SK-N-SH (cell line): ENCODE measurements at regions not wholly inside any gene's neighbourhood (a gene's known extent, or its start where the extent isn't known, plus 50 kb on each side); places are given as distances from the start of the nearest gene placed in this dataset.

ENCODE experiments used
- CHD2 ChIP-seq: fragments of 150-350 bp; IDR thresholded peaks from 2 replicates; pipeline ENCODE4 v1.6.1; 2018; ENCODE audit warnings: low read length; ENCODE audit not compliant: partially characterized antibody
- CTCF ChIP-seq: fragments of 200-600 bp; sonication (generic); IDR thresholded peaks from 2 replicates; pipeline ENCODE4 v1.6.1; 2017; ENCODE audit warnings: antibody characterized with exemption, mild to moderate bottlenecking, moderate library complexity
- FOXJ3 ChIP-seq: sonication (generic); formaldehyde crosslinking; IDR thresholded peaks from 2 replicates; pipeline ENCODE4 v1.5.1; 2020; ENCODE audit warnings: mild to moderate bottlenecking, missing genetic modification reagents
- FOXM1 ChIP-seq: IDR thresholded peaks from 2 replicates; pipeline ENCODE4 v1.4.0; 2012; ENCODE audit warnings: low read depth, mild to moderate bottlenecking
- GATA2 ChIP-seq: sonication (generic); formaldehyde crosslinking; IDR thresholded peaks from 2 replicates; pipeline ENCODE4 v1.5.0; 2020; ENCODE audit warnings: mild to moderate bottlenecking, missing genetic modification reagents
- MEF2A ChIP-seq: IDR thresholded peaks from 2 replicates; pipeline ENCODE4 v1.4.0; 2012; ENCODE audit warnings: low read depth, borderline replicate concordance
- MXI1 ChIP-seq: IDR thresholded peaks from 2 replicates; pipeline ENCODE4 v1.6.1; 2012; ENCODE audit warnings: mild to moderate bottlenecking, low read depth, low read length, improper control_type of control experiment
- POLR2AphosphoS5 ChIP-seq: IDR thresholded peaks from 2 replicates; pipeline ENCODE4 v1.6.1; 2012; ENCODE audit warnings: low read depth, low read length
- RAD21 ChIP-seq: IDR thresholded peaks from 2 replicates; pipeline ENCODE4 v1.6.1; 2012; ENCODE audit warnings: mild to moderate bottlenecking, low read length
- REST ChIP-seq: IDR thresholded peaks from 2 replicates; pipeline ENCODE4 v1.6.1; 2012; ENCODE audit warnings: mild to moderate bottlenecking, low read depth, low read length, moderate library complexity
- TAF1 ChIP-seq: IDR thresholded peaks from 2 replicates; pipeline ENCODE4 v1.6.1; 2012; ENCODE audit warnings: low read depth, mild to moderate bottlenecking, low read length, moderate library complexity, borderline replicate concordance
- YY1 ChIP-seq: IDR thresholded peaks from 2 replicates; pipeline ENCODE4 v1.4.0; 2012; ENCODE audit warnings: low read depth, mild to moderate bottlenecking

DNA sequence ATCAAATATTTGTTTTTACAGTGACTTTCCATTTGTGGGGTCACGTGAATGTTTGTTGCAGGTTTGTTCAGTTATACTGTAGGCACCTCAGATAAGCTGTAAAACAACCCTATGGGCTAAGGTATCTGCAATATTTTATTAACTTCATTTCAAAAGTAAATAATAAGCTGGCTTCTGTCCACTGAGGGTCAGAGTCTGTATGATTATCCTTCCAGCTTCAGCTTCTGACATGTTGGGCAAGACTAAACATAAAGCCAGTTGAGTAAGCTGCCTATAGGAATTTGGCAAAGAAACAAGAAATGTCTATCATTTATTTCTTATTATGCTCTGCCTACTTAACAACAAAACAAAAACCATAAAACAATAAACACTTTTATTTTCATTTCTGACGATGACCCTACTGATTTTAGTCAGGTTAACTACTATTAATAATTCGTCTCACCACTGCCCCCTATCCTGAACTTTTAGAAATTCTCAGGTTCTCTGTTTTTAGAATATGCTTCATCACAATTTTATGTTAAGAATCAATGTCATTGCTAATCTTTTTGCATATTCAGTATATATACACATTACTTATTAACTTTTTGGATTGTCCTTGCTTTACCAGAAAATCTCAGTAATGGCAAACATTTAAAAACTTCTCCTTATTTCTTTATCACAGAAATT, 413.6 kb upstream of the ADAMTSL1 start:
- peak; percentile 50 for TF ChIP-seq CTCF
- TF ChIP-seq CHD2, result no peak
- TF ChIP-seq REST, result no peak
- TF ChIP-seq YY1, result no peak
- no peak for TF ChIP-seq MEF2A
- TF ChIP-seq FOXJ3, result no peak
- no peak for TF ChIP-seq RAD21
- TF ChIP-seq TAF1, result no peak
- TF ChIP-seq MXI1, result no peak
- no peak for TF ChIP-seq POLR2AphosphoS5
- no peak for TF ChIP-seq GATA2 (CRISPR knock-in tag)
- no peak for TF ChIP-seq FOXM1
